GM18517 (cell line): ENCODE measurements at regions not wholly inside any gene's neighbourhood (a gene's known extent, or its start where the extent isn't known, plus 50 kb on each side); places are given as distances from the start of the nearest gene placed in this dataset.

Source experiments
- ATAC-seq: cut with Tn5 transposase; IDR thresholded peaks from one replicate; pipeline ENCODE4 v1.9.1; 2021; ENCODE audit warnings: mild to moderate bottlenecking, moderate library complexity; ENCODE audit not compliant: unreplicated experiment

DNA sequence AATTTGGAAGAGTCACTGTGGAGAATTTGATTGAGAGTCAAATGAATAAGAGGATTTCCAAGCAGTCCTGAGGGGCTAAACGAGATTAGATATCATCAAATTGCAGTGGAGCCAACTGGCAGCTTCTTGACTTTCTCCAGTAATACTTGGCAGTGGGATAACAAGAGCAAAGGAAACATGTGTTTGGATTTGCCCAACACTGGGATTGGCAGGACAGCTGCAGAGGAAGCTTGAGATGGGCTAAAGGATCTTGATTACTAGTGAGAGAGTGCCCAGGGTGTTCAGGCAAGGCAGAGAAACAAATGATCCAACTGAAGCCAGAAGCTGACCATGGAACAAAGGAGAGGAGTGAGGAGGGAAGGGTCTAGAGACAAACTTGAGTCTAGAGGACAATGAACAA, 356.0 kb upstream of the ISL1 start:
- ATAC-seq, result no peak

DNA sequence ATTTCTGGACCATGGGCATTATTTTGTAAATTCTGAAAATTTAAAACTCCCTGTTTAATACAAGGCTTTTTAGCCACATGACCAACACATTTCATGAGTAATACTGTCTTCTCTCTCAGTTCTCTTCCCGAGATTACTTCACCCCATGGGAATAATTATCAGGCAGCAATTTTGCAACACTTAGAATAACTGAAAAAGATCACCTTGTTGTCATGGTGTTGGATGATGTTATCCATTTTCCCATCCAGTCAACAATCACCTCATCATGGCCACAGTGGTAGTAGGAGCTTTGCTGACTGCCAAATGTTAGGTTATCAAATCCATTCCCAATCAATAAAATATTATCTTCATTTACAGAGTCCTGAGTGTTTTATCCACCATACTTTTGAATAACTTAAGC, 354.9 kb upstream of the ISL1 start:
- no peak for ATAC-seq

DNA sequence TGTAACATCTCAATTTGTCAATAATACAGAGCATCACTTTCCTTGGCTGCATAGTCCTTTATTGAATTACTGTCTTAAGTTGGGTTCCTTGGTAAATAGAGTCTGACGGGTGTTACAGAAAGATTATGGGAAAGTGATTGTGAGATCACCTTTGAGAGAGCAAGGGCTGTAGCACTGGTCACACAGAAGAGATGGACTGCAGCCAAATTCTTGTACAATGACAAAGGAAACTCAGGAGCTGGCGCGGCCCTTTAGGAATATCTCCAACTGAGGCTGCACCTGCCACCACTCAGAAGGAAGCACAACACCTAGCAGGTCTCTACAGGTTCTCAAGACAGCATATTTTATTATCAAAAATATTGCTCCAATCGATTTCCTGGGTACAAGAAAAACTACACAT, 350.0 kb upstream of the ISL1 start:
- no peak for ATAC-seq

DNA sequence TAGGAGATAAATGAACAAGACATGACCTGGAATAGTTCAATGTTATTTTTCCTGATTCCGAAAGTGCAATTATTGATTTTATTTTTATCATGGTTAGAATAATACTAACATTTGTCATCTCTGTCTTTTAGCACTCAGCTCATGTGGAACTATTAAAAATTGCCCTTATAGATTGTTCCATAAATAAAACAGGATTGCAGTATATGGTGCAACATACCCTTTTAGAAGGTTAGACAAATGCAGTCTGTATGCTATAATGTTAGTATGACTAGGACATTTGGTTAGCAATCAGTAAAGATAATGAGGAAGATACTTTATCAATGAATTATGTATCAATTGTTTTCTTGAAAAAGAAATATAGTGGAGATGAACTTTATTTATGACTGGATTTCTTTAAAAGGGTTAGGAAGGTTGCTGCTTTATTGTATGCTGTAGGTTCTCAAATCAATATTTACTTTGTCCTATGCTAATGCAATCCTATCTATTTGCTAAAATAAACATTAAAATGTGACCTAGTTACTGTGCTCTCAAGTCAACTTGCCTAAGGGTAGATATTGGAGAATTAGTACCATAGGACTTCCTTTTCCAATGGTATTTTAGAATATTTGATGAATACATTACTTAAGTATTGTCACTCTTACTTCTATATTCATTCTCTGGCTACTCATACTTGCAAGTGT, 348.9 kb upstream of the ISL1 start:
- no peak for ATAC-seq

DNA sequence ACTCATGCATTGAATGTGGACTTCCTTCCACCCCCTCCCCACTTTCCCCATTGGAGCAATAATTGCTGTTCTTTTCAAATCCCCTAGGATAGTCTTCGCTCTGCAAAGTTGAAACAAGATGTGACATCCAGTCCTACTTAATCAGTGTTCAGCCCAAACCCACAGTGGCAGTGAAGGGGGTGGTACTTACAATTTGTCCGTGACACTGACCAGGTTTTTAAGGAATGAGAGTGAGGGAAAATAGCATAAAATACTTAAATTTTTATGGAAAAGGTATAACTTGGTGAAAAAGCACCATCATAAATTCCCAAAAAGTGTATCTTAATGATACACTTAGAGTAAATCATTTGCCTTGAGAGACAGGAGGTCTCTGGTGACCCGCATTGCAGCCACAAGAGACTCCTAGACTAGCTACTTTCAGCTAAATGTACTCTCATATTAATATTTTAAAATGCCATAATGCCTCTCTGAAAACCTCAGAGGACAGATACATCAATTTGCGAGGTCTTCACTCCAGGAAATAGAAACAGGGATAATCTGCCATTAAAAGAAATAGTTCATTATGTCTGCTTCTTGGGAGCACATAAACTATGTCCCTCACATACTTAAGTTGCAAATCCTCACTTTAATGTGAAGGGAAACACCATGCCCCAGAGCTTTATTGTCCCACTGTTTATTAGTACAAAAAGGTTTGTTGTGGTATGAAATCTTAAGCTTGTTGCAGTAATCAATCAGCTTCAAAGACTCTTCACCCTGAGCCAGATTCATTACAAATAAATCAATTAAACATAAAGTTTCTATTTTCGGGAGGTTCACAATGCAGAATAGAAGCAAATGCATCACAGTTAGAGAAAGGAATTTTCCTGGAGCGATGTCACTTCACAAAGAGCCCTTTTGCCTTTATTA, 343.6 kb upstream of the ISL1 start:
- no peak for ATAC-seq

DNA sequence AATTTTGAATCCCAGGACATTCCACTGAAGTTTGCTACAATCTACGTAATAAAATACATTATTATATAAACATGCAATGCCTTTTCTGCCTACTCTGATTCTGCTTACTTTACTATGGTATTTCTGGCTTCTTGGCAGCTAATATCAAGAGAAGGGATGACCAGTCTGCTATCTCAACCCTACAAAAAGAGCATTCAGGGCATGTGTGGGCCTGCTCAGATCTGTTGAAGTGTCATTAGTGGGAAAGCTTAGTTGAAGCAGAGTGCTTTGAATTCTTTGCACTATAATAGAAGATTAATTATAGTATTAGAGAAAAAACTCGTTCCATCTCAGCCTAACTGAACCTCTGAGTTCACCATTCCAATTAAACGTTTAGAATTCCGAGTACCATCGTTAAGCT, 339.5 kb upstream of the ISL1 start:
- ATAC-seq, result no peak

DNA sequence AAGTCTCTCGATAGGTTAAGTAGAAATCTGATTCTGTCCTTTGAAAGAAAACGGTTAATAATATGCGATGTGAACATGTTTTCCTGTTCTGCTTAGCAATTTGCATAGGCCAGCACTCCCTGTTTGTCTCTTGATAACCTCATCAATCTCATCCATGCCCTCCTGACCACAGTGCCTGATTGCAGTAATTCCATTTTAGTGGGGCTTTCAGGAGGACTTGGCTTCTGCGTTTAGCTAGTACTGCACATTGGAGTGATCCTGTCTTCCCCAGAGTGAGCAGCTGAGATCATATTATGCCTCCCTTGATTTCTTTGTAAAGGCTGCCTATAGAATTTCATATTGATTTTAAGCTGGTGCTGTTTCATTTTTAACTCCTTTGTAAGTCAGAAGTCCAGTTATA, 335.9 kb upstream of the ISL1 start:
- no peak for ATAC-seq

DNA sequence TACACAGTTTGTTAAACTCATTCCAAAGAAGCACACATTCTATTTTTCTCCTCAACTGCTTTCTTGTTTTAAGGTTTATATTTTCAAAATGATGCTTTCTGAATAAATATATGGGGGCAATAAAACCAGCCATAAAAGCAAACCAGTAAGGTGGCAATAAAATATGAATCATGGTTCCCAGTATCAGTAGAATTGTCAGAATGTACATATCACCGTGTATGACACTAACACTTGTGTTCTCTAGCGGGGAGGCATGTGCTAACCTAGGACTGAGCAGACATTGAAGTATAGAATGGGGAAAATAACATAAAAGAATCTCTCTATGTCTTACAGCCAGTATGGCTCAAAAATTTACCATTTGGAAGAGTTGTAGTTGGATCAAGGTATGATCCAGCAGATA, 329.9 kb upstream of the ISL1 start:
- ATAC-seq, result no peak

DNA sequence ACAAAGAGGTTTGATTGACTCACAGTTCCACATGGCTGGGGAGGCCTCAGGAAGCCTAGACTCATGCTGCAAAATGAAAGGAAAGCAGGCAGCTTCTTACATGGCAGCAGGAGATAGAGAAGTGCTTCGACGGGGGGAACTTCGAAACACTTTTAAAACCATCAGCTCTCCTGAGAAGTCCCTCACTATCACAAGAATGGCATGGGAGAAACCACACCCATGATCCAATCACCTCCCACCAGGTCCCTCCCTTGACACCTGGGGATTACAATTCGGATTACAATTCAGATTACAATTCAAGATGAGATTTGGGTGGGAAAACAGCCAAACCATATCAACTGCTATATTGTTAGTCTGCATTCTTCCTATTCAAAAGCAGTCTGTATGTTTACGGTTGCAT, 322.3 kb upstream of the ISL1 start:
- no peak for ATAC-seq

DNA sequence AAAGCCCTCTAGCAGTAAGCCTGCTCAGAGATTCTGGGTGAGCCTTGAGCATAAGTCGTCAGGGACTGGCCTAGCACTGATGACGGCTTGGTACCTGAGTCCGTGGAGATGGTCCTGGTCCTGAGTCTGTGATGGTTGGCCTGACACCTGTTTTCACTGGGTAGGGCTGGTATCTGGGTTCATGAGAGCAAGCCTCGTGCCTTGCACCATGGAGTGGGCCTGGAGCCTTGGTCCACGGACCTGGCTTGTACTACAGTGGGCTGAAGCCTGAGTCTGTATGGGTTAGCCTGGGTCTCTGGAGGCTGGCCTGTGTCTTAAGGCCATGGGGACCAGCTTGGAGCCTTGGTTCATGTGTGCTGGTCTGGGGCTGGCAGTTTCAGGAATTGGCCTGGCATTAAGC, 310.3 kb upstream of the ISL1 start:
- ATAC-seq, result no peak

DNA sequence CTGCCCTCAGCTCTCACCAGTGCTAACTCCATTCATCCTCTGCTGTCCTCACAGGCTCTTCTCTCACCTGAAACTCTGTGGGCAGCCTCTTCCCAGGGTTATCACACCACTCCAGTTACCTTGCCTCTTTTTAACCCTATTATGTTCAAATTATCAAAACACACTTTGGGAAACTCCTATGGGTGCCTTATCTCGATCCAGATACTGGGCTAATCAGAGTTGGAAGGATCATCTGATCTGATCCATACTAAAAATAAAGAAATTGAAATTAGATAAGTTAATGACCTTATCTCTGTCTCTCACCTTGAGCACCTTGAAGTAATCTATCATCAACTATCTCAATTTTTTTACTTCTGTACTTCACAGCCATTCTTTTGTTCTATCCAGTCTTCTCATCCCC, 300.5 kb upstream of the ISL1 start:
- no peak for ATAC-seq

DNA sequence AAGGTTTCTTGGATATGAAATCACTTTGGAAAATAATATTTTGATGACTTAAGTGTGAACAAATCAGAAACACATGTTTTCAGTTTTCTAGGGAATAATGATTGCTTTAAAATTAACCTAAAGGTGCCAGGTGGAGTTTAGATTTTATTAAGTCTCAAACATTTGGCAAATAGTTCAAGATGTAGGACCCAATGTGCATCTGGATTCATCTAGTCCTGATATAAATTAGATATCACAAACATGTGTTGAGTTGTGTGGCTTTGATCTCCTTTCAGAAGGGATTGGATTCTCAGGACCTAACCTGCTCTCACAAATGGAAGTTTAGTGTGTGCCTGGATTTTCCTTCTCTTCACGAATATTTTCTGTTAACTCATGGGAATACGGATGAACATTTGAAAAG, 291.4 kb upstream of the ISL1 start:
- ATAC-seq, result no peak

DNA sequence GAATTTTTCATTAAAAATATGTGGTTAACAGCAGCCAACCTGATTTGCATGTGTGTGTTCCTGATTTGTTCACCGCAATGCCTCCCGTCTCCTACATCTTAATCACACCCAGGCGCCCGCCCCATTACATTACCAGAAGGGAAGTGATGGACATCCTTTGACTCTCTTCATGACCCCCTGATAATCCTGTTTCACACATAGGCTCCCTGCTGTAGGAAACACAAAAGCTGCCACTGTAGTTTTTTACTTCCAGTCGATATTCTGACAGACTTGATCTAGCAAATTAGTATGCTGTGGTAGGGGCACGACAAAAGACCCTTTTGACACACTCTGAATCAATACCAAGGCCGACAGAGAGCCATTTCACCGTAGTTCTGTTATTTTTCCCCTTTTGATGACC, 287.8 kb upstream of the ISL1 start:
- no peak for ATAC-seq

DNA sequence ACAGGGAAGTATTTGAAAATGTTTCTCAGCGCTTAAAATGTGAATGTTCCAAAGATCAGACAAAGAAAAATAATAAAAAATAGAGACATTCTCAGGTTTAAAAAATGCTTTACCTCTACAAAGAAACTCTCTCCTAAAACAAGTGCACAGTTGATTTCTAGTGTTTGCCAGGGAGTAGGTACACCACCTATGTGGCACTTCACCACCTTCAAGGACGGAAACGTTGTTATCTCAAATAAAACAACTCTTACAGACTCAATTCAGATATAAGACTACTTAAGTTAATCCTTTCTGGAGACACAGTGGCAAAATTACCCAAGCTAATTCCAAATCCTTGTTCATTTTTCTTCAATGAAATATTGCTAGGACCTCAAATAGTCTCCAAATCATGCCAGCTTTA, 286.4 kb upstream of the ISL1 start:
- no peak for ATAC-seq

DNA sequence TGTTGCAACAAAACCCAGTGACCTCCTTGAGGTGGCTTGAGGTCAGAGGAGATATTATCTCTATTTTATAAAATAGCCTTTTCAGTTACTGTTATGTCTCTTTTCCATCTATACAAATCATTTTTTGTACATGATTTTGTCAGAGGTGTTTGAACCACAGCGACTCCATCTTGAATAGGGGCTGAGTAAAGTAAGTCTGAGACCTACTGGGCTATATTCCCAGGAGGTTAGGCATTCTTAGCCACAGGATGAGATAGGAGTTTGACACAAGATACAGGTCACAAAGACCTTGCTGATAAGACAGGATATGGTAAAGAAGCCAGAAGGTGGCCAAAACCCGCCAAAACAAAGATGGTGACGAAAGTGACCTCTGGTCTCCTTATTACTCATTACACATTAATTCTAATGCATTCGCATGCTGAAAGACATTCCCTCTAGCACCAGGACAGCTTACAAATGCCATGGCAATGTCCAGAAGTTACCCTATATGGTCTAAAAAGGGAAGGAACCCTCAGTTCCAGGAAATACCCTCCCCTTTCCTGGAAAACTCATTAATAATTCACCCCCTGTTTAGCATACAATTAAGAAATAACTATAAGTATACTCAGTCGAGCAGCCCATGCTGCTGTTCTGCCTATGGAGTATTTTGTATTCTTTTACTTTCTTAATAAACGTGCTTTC, 283.9 kb upstream of the ISL1 start:
- ATAC-seq, result no peak

DNA sequence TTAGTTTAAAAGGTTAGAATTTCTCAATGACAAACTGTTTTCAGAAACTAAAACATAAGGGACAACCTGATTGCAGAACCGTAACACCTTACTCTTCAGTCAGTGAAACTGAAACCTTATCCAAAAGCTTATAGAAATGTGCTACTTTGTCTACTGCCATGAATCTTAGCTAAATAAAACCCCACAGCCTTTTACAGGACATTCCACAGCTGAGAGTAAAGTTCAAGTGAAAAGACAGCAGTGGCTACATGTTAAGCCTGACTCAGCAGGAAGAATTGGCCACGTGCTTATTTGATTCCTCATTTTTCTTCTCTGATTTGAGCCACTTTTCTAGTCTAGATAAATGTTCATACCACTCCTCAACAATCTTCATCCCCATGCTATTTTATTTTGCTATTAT, 278.7 kb upstream of the ISL1 start:
- no peak for ATAC-seq

DNA sequence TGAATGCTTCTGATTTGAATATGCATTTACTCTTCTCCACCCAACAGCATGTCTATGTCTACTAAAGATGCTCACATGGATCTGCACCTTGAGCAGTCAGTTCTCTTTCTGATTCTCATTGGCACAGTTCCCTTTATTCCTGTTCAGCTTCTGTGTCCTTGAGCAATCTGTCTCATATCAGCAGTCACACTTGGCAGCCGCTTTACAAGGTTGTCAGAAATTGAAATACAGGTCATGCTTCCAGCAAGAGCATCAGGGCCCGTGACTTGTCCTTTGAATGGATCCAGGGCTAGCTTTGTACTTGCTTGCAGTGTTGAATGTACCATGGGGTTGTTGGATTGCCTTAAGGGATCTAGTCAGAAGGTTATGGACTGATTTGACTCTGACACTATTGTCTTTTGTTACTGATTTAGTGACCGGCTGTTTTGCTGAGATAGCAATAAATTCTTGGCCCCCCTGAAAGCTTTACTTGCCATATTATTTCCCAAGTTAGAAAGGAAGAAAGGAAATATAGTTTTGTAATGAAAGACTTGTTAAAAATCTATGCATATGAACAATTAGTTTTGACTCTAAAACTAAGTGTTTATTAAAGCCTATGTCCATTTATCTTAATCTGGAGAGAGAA, 273.4 kb upstream of the ISL1 start:
- no peak for ATAC-seq

DNA sequence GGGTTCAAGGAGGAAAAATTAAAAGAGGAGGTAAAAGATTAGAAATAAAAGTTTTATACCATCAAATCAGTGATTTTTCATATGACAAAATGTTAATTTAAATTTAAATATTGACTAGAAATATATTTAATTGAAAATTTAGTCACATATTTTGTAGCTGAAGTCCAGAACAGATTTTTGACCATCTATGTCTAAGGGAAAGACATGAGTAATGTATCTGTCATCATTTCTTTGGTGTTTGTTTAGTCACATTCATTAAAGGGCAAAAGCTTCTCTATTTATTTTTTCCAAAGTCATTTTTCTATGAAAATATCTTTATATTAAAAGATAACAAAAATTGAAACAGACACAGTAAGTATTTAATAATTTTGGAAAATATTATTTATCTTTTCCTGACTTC, 252.0 kb upstream of the ISL1 start:
- no peak for ATAC-seq

DNA sequence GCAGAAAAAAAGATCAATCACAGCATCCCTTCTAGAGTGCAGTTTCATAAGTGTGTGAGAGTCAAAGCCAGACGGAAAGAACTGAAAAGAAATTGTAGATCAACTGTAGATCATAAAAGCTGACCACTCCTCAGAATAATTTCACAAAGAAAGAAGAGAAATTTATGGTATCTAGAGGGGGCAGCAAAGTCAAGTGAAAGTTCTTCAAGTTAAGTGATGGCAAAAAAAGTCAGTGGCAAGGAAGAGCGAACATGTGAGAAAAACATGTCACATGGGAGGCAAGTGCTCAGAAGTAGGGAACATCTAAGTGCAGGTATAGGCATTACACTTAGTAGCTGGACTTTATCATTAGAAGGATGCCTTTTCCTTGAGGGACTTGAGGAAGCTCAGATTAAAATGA, 245.1 kb upstream of the ISL1 start:
- no peak for ATAC-seq

DNA sequence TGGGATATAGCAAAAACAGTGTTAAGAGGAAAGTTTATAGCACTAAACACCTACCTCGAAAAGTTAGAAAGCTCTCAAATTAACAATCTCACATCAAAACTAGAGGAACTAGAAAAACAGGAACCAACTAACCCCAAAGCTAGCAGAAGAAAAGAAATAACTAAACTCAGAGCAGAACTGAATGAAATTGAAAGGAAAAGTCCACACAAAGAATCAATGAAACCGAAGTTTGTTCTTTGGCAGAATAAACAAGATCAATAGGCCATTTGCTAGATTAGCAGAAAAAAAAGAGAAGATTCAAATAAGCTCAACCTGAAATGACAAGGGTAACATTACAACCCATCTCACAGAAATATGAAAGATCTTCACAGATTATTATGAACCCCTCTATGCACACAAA, 234.8 kb upstream of the ISL1 start:
- ATAC-seq, result no peak

DNA sequence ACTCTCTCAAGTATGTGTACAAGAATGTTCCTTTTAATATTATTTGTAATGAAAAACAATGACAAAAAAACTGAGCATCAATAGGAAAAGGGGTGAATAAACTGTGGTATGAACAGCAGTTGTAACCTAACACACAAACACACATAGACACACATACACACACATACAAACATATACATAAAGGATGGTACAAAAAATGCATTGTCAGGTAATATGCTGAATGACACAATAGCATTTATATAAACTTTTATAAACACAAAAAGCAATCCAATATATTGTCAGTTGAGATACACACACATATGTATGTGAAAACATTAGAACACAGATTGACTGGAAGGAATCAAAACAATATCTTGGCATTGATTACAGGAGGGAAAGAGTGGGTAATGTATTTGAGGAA, 227.0 kb upstream of the ISL1 start:
- ATAC-seq, result no peak

DNA sequence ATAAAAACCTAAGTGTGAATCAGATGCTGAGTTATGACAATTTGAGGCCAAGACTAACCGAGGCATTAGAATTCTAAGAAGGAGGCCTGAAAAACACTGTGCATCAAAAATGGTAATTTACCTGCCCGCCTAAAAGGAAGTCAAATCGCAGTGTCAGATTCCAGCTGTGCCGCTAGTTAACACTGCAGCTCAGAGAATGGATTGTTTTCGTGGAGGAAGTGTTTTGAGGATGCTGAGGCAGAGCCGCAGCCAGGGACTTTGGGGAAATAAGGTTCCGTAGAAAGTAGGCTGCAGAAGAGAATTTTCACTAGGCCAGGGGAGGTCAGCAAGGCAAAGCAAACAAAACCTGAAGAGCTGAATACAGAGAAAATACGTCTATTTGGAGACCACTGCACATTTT, 226.4 kb upstream of the ISL1 start:
- ATAC-seq, result no peak
